Thyroid gland (tissue), 4 donors: ENCODE measurements at regions not wholly inside any gene's neighbourhood (a gene's known extent, or its start where the extent isn't known, plus 50 kb on each side); places are given as distances from the start of the nearest gene placed in this dataset.

ENCODE experiments used
- POLR2A ChIP-seq, 2 donors: fragments of 450-650 bp; IDR thresholded peaks; one replicate each; pipeline ENCODE4 v1.6.1; 2017; ENCODE audit warnings: antibody characterized with exemption in 2 of 2, mild to moderate bottlenecking in 2 of 2, moderate library complexity in 1 of 2
- TF ChIP-seq, protein P1 (sequence below), 6 experiments: fragments of 200-600 bp in 3 of 6; fragments of 450-650 bp in 3 of 6; sonication (generic) in 3 of 6; IDR thresholded peaks; one replicate each; pipeline ENCODE4 v1.5.1; 2016 to 2019; ENCODE audit warnings: antibody characterized with exemption in 6 of 6, mild to moderate bottlenecking in 2 of 6, inconsistent platforms in 1 of 6, moderate library complexity in 1 of 6

GRCh38 chrX:69565247-69565815 is 50.6 kb upstream of the EDA start:
- TF ChIP-seq, protein P1, sequence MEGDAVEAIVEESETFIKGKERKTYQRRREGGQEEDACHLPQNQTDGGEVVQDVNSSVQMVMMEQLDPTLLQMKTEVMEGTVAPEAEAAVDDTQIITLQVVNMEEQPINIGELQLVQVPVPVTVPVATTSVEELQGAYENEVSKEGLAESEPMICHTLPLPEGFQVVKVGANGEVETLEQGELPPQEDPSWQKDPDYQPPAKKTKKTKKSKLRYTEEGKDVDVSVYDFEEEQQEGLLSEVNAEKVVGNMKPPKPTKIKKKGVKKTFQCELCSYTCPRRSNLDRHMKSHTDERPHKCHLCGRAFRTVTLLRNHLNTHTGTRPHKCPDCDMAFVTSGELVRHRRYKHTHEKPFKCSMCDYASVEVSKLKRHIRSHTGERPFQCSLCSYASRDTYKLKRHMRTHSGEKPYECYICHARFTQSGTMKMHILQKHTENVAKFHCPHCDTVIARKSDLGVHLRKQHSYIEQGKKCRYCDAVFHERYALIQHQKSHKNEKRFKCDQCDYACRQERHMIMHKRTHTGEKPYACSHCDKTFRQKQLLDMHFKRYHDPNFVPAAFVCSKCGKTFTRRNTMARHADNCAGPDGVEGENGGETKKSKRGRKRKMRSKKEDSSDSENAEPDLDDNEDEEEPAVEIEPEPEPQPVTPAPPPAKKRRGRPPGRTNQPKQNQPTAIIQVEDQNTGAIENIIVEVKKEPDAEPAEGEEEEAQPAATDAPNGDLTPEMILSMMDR (IDR thresholded peaks at IDR 0.05), result no peak
- TF ChIP-seq POLR2A (IDR thresholded peaks at IDR 0.05), result no peak
